GM12874 (cell line): ENCODE measurements at regions not wholly inside any gene's neighbourhood (a gene's known extent, or its start where the extent isn't known, plus 50 kb on each side); places are given as distances from the start of the nearest gene placed in this dataset.

Experiments used
- CTCF ChIP-seq: IDR thresholded peaks from 2 replicates; pipeline ENCODE4 v1.5.1; 2011; ENCODE audit warnings: low read depth, mild to moderate bottlenecking, control low read depth, low read length, moderate library complexity; ENCODE audit not compliant: insufficient read depth

DNA sequence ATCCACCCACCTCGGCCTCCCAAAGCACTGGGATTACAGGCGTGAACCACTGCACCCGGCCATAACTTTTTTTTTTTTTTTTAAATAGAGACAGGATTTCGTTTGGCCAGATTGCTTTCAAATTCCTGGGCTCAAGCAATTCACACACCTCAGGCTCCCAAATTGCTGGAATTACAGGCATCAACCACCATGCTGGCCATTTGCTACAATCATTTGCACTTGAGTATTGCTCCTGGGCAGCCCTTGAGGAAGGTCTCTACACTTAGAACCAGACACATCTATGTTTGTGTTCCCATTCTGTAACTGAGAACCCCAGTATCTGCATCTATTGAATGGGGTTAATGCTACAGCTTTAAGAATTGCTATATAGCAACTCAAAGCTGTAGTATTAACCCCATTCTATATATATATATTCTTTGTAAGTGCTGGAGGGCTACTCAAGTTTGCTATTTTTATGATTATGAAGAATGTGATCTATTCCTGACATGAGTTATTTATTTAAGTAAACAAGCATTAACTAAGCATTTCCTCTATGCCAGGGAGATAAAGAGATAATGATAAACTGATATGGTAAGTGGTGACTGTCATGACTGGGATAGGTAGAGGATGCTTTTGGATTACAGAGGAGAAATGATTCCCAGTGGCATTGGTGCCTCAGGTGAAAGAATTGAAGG, 496.5 kb upstream of the TNC start:
- TF ChIP-seq CTCF, result no peak

- no peak for TF ChIP-seq CTCF
These were observed 497.0 kb upstream of the TNC start for GRCh38 chr9:115615000-115615401.

DNA sequence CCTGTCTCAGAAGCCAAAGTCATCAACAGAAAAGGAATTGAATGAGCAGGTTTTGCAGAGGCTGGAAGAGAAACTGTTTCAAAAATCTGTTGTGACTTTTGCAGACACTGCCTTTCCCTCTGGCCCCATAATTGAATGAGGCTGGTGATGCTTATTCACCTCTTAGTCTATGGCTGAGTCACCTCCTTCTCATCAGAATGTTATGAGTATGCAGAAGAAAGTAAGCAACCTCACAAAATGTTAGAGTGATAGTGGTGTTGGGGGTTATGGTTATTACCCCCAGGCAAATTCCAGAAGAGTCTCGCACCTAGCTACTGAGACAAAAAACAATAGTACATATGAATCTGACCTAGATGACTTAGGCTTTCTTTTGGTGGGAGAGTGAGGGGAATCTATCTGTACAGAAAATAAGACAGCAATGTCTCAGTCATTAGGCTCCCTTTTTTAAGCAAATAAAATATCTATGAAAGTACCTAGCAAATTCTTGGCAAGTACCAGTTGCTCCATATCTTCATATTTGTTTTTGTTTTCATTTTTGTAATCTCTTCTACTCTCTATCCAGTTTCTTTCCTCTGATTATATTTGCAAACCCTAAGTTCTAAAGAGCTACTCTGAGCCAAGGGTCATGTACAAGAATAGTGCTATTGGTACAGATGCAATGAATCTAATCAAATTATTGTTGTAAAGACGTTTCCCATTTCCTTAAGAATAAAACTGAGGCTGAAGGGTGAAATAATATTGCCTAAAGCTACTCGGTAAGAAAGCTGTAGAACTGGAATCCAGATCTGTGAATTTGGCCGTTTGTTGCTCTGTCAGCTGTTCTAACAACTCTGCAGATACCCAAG, 498.1 kb upstream of the TNC start:
- no peak for TF ChIP-seq CTCF

- TF ChIP-seq CTCF, result no peak
These were observed 498.8 kb upstream of the TNC start for GRCh38 chr9:115616666-115617239.

DNA sequence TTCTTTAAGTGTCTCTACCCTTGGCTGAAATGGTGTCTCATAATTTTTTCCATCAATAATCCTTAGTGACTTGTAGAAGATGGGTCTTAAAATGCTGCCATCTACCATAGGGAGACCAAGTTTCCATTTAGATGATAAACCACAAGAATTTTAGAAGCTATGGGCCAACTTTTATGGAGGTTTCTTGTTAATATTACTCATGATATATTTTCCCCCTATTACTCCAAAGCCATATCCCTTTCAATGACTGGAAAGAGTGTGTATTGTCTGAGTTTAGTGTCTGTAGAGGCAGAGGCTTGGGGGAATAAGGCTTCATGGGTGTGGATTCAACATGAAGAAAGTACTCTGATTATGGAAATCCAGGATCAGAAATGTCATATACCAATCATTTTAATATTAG, 507.3 kb upstream of the TNC start:
- TF ChIP-seq CTCF, result no peak

DNA sequence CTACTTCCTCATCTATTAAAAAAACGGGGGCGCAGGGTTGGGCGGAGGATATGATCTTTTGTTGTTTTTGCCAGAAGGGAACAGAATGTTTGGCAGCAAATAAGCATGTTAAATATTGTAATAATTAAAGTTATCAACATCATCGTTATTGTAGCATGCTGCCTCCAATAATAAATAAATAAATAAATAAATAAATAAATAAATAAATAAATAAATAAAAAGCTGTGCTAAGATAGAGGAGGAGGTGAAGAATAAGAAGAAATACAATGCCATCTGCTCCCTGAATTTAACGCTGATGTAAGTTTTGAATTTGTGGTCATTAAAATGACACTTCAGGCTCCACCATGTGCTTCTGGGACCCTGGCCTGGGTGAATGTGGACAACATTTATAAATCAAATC, 508.0 kb upstream of the TNC start:
- TF ChIP-seq CTCF, result no peak

DNA sequence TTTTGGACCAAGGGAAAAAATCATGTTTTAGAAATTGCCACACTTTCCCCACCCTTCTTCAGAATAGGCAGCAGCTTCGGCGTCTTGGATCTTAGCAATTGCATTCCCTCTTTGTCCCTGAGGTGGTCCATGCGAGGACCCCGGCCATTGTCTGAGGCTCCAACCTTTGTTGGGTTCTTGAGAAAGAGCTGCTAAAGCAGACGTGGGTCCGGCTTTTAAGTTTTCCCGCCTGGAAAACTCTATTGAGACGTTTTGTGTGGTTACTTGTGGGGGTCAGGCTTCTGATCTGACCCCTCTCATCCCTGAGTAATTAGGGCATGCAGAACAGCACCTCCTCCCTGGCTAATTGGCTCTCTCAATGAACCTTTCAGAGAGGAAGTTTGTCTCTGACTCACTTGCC, 509.6 kb upstream of the TNC start:
- no peak for TF ChIP-seq CTCF
